ENCODE measurements at regions not wholly inside any gene's neighbourhood (a gene's known extent, or its start where the extent isn't known, plus 50 kb on each side); places are given as distances from the start of the nearest gene placed in this dataset.
"Not testable (repeated sequence)": the region's sequence is repeated elsewhere in the genome, so short reads cannot be mapped to it uniquely, and the experiment has no call there.

GRCh38 chr2:212722046-212722445 lies 183.4 kb upstream of the ERBB4 start:
- Histone ChIP-seq H3K9me3 (ENCODE audit: control insufficient read depth in 2 of 2, low read length in 2 of 2) (no peaks in the 10 kb centered on the region), H3K4me3 (ENCODE audit: low read depth, low read length) (no peak overlapping the region), H3K27me3 (ENCODE audit: control insufficient read depth, insufficient read depth, low read length) (no peaks in the 10 kb centered on the region), H3K27ac (ENCODE audit: insufficient read depth, low read length, poor library complexity, severe bottlenecking) (no peak overlapping the region), H3K36me3 (ENCODE audit: control insufficient read depth, insufficient read depth, low read length) (no peaks in the 10 kb centered on the region), H3K4me1 (ENCODE audit: control insufficient read depth, insufficient read depth, low read length, poor library complexity, severe bottlenecking) (peaks cover 7% of the 10 kb centered on the region)
- ATAC-seq (ENCODE audit: low read depth in 2 of 2) = no peak
- Mint-ChIP-seq H3K4me3 (no peak overlapping the region), H3K9me3 (peaks cover 0 to 6% (median 0%) of the 10 kb centered on the region in 7 donors), H3K4me1 (peaks cover 18 to 35% (median 25%) of the 10 kb centered on the region in 4 donors), H3K27ac (no peak overlapping the region), H3K27me3 (no peaks in the 10 kb centered on the region), H3K36me3 (peaks cover 4% of the 10 kb centered on the region)
- DNase-seq = no peak

DNA sequence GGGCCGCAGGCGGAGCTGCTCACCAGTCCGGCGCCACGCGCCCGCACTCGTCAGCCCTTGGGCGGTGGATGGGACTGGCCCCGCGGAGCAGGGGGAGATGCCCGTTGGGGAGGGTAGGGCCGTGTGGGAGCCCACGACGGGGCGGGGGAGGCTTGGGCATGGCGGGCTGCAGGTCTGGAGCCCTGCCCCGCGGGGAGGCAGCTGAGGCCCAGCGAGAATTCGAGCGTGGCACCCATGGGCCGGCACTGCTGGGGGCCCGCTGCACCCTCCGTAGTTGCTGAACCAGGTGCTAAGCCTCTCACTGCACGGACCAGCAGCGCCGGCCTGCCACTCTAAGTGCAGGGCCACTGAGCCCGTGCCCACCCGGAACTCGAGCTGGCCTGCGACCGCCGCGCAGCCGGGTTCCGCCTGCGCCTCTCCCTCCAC lies 182.4 kb upstream of the ERBB4 start:
- H3K4me3 Mint-ChIP-seq = no peak overlapping the region
- peaks cover 0 to 6% (median 0%) of the 10 kb centered on the region in 7 donors for H3K9me3 Mint-ChIP-seq
- H3K27me3 ChIP-seq (ENCODE audit: control insufficient read depth, insufficient read depth, low read length) = no peaks in the 10 kb centered on the region
- H3K27me3 Mint-ChIP-seq = no peaks in the 10 kb centered on the region
- H3K4me1 Mint-ChIP-seq = peaks cover 13 to 25% (median 16%) of the 10 kb centered on the region in 4 donors
- no peaks in the 10 kb centered on the region for H3K9me3 ChIP-seq (ENCODE audit: control insufficient read depth in 2 of 2, low read length in 2 of 2)
- H3K27ac Mint-ChIP-seq = no peak overlapping the region
- no peak for ATAC-seq (ENCODE audit: low read depth in 2 of 2)
- no peaks in the 10 kb centered on the region for H3K36me3 ChIP-seq (ENCODE audit: control insufficient read depth, insufficient read depth, low read length)
- H3K4me1 ChIP-seq (ENCODE audit: control insufficient read depth, insufficient read depth, low read length, poor library complexity, severe bottlenecking) = peaks cover 7% of the 10 kb centered on the region
- no peak overlapping the region for H3K27ac ChIP-seq (ENCODE audit: insufficient read depth, low read length, poor library complexity, severe bottlenecking)
- no peak overlapping the region for H3K4me3 ChIP-seq (ENCODE audit: low read depth, low read length)
- H3K36me3 Mint-ChIP-seq = peaks cover 4% of the 10 kb centered on the region
- no peak for DNase-seq

DNA sequence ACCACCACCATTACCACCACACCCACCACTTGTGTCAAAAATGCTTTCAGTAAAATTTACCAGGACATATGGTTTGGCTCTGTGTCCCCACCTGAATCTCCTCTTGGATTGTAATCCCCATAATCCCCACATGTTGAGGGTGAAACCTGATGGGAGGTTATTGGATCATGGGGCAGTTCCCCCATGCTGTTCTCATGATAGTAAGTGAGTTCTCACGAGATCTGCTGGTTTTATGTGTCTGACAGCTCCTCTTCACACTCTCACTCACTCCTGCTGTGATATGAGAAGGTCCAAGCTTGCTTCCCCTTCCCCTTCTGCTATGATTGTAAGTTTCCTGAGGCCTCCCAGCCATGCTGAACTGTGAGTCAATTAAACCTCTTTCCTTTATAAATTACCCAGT lies 176.8 kb upstream of the ERBB4 start:
- H3K4me1 ChIP-seq (ENCODE audit: control insufficient read depth, insufficient read depth, low read length, poor library complexity, severe bottlenecking); ATAC-seq (ENCODE audit: low read depth in 2 of 2); H3K36me3 Mint-ChIP-seq; DNase-seq; H3K9me3 ChIP-seq (ENCODE audit: control insufficient read depth in 2 of 2, low read length in 2 of 2); H3K4me3 Mint-ChIP-seq; H3K27me3 Mint-ChIP-seq; H3K27ac Mint-ChIP-seq; H3K27me3 ChIP-seq (ENCODE audit: control insufficient read depth, insufficient read depth, low read length); H3K9me3 Mint-ChIP-seq; H3K4me3 ChIP-seq (ENCODE audit: low read depth, low read length); H3K4me1 Mint-ChIP-seq; H3K36me3 ChIP-seq (ENCODE audit: control insufficient read depth, insufficient read depth, low read length); H3K27ac ChIP-seq (ENCODE audit: insufficient read depth, low read length, poor library complexity, severe bottlenecking): not testable (repeated sequence)

DNA sequence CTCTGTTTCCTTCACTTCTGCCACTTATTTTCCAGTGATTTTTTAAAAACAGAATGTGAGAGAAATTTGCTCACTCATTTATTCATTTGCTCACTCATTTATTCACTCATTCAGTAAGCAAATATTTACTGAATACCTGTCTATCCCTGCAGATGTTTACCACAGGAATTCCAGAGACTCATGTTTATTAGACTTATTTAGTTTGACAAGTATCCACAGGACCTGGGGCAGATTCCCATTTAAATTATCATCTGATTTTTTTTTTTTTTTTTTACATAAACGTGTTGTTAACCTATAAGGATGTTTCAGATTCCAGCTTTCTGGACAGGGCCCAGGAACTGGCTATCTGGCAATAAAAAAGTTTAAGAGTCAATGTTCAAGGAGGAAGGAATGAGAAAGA lies 175.1 kb upstream of the ERBB4 start:
- no peak overlapping the region for H3K4me3 Mint-ChIP-seq
- Histone ChIP-seq H3K4me1 (ENCODE audit: control insufficient read depth, insufficient read depth, low read length, poor library complexity, severe bottlenecking) (no peaks in the 10 kb centered on the region), H3K9me3 (ENCODE audit: control insufficient read depth in 2 of 2, low read length in 2 of 2) (no peaks in the 10 kb centered on the region), H3K27me3 (ENCODE audit: control insufficient read depth, insufficient read depth, low read length) (no peaks in the 10 kb centered on the region), H3K27ac (ENCODE audit: insufficient read depth, low read length, poor library complexity, severe bottlenecking) (no peak overlapping the region), H3K4me3 (ENCODE audit: low read depth, low read length) (no peak overlapping the region), H3K36me3 (ENCODE audit: control insufficient read depth, insufficient read depth, low read length) (no peaks in the 10 kb centered on the region)
- H3K9me3 Mint-ChIP-seq = peaks cover 0 to 4% (median 0%) of the 10 kb centered on the region in 7 donors
- no peak for ATAC-seq (ENCODE audit: low read depth in 2 of 2)
- no peak for DNase-seq
- H3K27ac Mint-ChIP-seq = no peak overlapping the region
- no peaks in the 10 kb centered on the region for H3K27me3 Mint-ChIP-seq
- no peaks in the 10 kb centered on the region for H3K4me1 Mint-ChIP-seq
- no peaks in the 10 kb centered on the region for H3K36me3 Mint-ChIP-seq

DNA sequence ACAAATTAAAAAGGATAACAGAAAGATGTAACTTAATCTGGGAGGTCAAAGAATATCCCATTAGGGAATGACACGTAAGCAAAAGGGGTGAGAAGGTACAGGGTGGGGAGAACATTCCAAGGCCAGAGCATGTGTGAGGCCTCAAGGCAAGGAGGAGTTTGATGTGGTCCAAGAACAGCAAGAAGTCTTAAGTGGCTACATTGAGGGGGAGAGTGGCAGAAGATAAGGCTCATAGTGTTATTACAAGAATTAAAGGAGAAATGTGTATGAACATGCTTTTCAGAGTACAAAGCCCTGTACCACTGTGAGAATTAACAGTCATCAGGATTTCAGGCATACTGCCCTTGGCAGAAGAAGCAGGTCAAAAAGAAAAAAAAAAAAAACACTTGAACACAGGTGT lies 174.4 kb upstream of the ERBB4 start:
- DNase-seq = no peak
- ATAC-seq (ENCODE audit: low read depth in 2 of 2) = no peak
- no peaks in the 10 kb centered on the region for H3K4me1 ChIP-seq (ENCODE audit: control insufficient read depth, insufficient read depth, low read length, poor library complexity, severe bottlenecking)
- no peaks in the 10 kb centered on the region for H3K9me3 ChIP-seq (ENCODE audit: control insufficient read depth in 2 of 2, low read length in 2 of 2)
- Mint-ChIP-seq H3K4me1 (no peaks in the 10 kb centered on the region), H3K27me3 (no peaks in the 10 kb centered on the region), H3K36me3 (no peaks in the 10 kb centered on the region), H3K27ac (no peak overlapping the region), H3K4me3 (no peak overlapping the region), H3K9me3 (peaks cover 0 to 4% (median 0%) of the 10 kb centered on the region in 7 donors)
- no peaks in the 10 kb centered on the region for H3K27me3 ChIP-seq (ENCODE audit: control insufficient read depth, insufficient read depth, low read length)
- H3K4me3 ChIP-seq (ENCODE audit: low read depth, low read length) = no peak overlapping the region
- no peaks in the 10 kb centered on the region for H3K36me3 ChIP-seq (ENCODE audit: control insufficient read depth, insufficient read depth, low read length)
- no peak overlapping the region for H3K27ac ChIP-seq (ENCODE audit: insufficient read depth, low read length, poor library complexity, severe bottlenecking)

DNA sequence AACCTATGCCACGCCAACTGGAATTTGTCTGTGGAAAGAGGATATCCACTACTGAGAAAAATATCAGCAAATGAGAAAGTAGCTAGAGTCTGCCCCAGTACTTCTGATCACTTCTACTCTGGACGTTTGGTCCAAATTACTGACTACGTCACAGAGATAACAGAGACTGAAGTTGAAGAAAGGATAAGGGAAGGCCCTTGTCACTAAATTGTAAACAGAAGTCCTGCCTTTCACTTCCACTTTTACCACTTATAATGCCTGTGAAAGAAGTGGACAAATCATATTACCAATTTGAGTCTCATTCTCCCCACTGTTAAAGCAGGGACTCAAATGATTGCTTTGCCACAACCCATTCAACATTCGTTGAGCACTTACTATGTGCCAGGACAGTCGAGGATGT lies 173.9 kb upstream of the ERBB4 start:
- no peak overlapping the region for H3K27ac Mint-ChIP-seq
- DNase-seq (no peak), ATAC-seq (ENCODE audit: low read depth in 2 of 2) (no peak)
- Histone ChIP-seq H3K36me3 (ENCODE audit: control insufficient read depth, insufficient read depth, low read length) (no peaks in the 10 kb centered on the region), H3K27ac (ENCODE audit: insufficient read depth, low read length, poor library complexity, severe bottlenecking) (no peak overlapping the region), H3K27me3 (ENCODE audit: control insufficient read depth, insufficient read depth, low read length) (no peaks in the 10 kb centered on the region), H3K9me3 (ENCODE audit: control insufficient read depth in 2 of 2, low read length in 2 of 2) (no peaks in the 10 kb centered on the region), H3K4me1 (ENCODE audit: control insufficient read depth, insufficient read depth, low read length, poor library complexity, severe bottlenecking) (no peaks in the 10 kb centered on the region), H3K4me3 (ENCODE audit: low read depth, low read length) (no peak overlapping the region)
- no peak overlapping the region for H3K4me3 Mint-ChIP-seq
- H3K27me3 Mint-ChIP-seq = no peaks in the 10 kb centered on the region
- peaks cover 0 to 3% (median 0%) of the 10 kb centered on the region in 7 donors for H3K9me3 Mint-ChIP-seq
- H3K36me3 Mint-ChIP-seq = no peaks in the 10 kb centered on the region
- no peaks in the 10 kb centered on the region for H3K4me1 Mint-ChIP-seq

- Histone ChIP-seq H3K36me3 (ENCODE audit: control insufficient read depth, insufficient read depth, low read length) (no peaks in the 10 kb centered on the region), H3K27me3 (ENCODE audit: control insufficient read depth, insufficient read depth, low read length) (no peaks in the 10 kb centered on the region), H3K27ac (ENCODE audit: insufficient read depth, low read length, poor library complexity, severe bottlenecking) (no peak overlapping the region), H3K4me1 (ENCODE audit: control insufficient read depth, insufficient read depth, low read length, poor library complexity, severe bottlenecking) (no peaks in the 10 kb centered on the region), H3K4me3 (ENCODE audit: low read depth, low read length) (no peak overlapping the region), H3K9me3 (ENCODE audit: control insufficient read depth in 2 of 2, low read length in 2 of 2) (no peaks in the 10 kb centered on the region)
- DNase-seq (no peak), ATAC-seq (ENCODE audit: low read depth in 2 of 2) (no peak)
- Mint-ChIP-seq H3K27me3 (no peaks in the 10 kb centered on the region), H3K4me1 (no peaks in the 10 kb centered on the region), H3K27ac (no peak overlapping the region), H3K9me3 (peaks cover 0 to 3% (median 0%) of the 10 kb centered on the region in 7 donors), H3K4me3 (no peak overlapping the region), H3K36me3 (no peaks in the 10 kb centered on the region)
These were observed 173.3 kb upstream of the ERBB4 start for GRCh38 chr2:212711856-212712255.

GRCh38 chr2:212709280-212709679 lies 170.7 kb upstream of the ERBB4 start:
- no peaks in the 10 kb centered on the region for H3K27me3 Mint-ChIP-seq
- no peaks in the 10 kb centered on the region for H3K36me3 Mint-ChIP-seq
- H3K27ac Mint-ChIP-seq = no peak overlapping the region

More at GRCh38 chr2:212709280-212709679, 170.7 kb upstream of the ERBB4 start:
- Mint-ChIP-seq H3K9me3 (peaks cover 0 to 2% (median 0%) of the 10 kb centered on the region in 7 donors), H3K4me3 (no peak overlapping the region), H3K4me1 (no peaks in the 10 kb centered on the region)
- Histone ChIP-seq H3K27ac (ENCODE audit: insufficient read depth, low read length, poor library complexity, severe bottlenecking) (no peak overlapping the region), H3K4me1 (ENCODE audit: control insufficient read depth, insufficient read depth, low read length, poor library complexity, severe bottlenecking) (no peaks in the 10 kb centered on the region), H3K27me3 (ENCODE audit: control insufficient read depth, insufficient read depth, low read length) (no peaks in the 10 kb centered on the region), H3K36me3 (ENCODE audit: control insufficient read depth, insufficient read depth, low read length) (no peaks in the 10 kb centered on the region), H3K9me3 (ENCODE audit: control insufficient read depth in 2 of 2, low read length in 2 of 2) (no peaks in the 10 kb centered on the region), H3K4me3 (ENCODE audit: low read depth, low read length) (no peak overlapping the region)
- DNase-seq = no peak
- ATAC-seq (ENCODE audit: low read depth in 2 of 2) = no peak

Data from CD4-positive, CD25-positive, alpha-beta regulatory T cell (primary cell).